ENCODE measurements at regions not wholly inside any gene's neighbourhood (a gene's known extent, or its start where the extent isn't known, plus 50 kb on each side); places are given as distances from the start of the nearest gene placed in this dataset.
"Not testable (repeated sequence)": the region's sequence is repeated elsewhere in the genome, so short reads cannot be mapped to it uniquely, and the experiment has no call there.

GRCh38 chr17:22253007-22253406, 560.7 kb downstream of the KCNJ18 start:
- no peak for DNase-seq (ENCODE audit: low read depth in 2 of 2)

DNA sequence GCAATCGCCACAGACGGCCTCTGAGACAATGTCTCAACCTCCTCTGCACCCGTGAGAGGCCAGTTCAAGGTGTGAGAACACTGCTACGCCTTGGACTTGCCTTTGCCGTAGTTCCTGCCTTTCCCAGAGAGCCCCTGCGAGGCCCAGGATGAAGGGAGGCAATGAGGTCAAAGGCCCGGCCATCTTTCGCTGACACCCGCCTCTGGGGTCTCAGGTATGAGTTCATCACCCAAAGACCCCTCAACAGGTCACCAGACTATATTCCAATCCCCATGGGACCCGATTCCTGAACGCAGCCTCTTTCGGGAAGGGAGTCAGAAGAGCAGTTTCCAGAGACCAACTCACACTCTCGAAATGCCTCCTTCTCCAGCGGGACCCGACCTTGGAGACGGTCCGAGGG, 573.5 kb downstream of the KCNJ18 start:
- no peak for DNase-seq (ENCODE audit: low read depth in 2 of 2)

DNA sequence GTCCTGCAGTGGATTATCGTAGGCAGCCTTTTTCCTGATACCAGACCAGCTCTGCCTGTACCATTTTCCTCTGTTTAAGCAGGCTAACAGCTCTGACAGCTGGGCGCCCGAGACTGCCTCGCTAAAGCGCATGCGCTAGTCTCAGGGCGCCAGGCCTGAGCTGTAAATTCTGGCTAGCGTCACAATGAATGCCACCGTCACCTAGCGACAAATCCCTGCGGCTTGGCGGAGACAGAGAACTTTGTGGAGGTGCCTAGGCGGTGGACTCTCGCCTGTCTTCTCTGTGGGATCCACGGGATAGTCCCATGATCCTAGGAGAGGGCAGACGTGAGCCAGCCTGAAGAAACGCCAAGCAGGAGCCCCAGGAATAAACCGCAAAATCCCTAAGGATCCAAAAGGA, 573.9 kb downstream of the KCNJ18 start:
- no peak for DNase-seq (ENCODE audit: low read depth in 2 of 2)

DNA sequence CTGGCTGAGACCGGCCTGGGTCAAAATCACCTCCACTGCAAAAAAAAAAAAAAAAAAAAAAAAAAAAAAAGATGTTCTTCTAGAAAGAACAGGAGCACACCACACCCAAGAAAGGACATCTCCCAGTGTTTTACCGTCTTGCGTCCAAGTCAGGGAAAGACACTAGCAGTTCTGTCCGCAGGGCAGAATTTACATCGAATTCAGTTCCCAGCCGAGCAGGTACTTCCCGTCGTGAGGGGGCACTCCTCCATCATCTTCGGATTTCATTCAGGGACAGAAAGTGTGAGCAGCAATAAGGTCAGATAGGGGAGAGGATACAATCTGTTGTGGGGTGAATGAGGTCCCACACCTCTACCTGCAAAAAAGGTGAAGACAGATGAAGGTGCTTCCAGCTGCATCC, 574.7 kb downstream of the KCNJ18 start:
- DNase-seq (ENCODE audit: low read depth in 2 of 2): no peak

GRCh38 chr17:22268214-22268911, 576.0 kb downstream of the KCNJ18 start:
- no peak for DNase-seq (ENCODE audit: low read depth in 2 of 2)

DNA sequence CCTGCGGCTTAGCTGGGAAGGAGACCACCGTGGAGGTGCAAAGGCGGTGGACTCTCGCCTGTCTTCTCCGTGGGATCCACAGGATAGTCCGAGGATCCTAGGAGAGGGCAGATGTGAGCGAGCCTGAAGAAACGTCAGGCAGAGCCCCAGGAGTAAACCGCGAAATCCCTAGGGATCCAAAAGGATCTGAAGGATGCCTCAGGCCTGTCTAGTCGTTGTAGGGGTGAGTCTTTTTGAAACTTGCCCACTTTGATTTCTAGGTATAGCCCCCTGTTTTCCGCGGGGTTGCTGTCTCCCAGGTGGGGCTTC, 576.5 kb downstream of the KCNJ18 start:
- no peak for DNase-seq (ENCODE audit: low read depth in 2 of 2)

DNA sequence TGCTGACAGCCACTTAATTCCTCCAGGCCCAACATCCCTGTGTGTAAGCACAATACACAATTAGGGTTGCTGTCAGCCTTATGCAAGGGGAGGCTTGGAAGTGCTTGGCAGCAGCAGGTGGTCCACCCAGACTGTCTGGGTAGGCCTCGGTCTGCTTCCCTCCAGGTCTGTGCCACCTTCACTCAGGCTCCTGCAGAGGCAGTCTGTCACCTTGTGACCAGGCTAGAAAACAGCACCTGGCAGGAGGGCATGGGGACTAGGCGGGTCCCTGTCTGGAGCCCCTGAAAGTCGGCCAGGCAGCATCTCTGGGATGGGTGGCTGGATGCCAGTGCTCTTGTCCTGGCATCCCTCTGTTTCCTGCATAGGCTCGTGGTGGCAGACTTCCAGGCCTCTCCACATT, 578.1 kb downstream of the KCNJ18 start:
- no peak for DNase-seq (ENCODE audit: low read depth in 2 of 2)

DNA sequence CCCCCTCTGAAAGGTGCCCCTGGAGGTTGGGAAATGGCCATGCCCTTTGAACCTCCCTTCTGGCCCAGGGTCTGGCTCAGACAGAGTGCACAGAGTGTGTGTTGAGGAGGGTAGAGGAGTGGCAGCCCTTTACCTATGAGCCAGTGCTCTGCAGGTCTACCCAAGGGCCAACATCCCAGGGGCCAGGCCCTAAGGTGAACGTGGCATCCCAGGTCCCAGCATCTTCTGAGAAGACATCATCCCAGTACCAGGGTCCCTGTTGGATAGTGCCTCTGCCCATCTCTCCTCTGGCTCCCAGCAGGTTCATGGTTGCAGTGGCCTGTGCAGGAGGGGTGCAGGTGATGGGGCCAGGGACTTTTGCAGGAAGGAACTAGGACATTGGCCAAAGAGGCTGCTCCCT, 578.5 kb downstream of the KCNJ18 start:
- DNase-seq (ENCODE audit: low read depth in 2 of 2): not testable (repeated sequence)

- DNase-seq (ENCODE audit: low read depth in 2 of 2): no peak
These were observed 580.2 kb downstream of the KCNJ18 start for GRCh38 chr17:22272363-22273146.

- DNase-seq (ENCODE audit: low read depth in 2 of 2): no peak
These were observed 581.0 kb downstream of the KCNJ18 start for GRCh38 chr17:22273308-22273707.

GRCh38 chr17:22277595-22277994, 585.3 kb downstream of the KCNJ18 start:
- no peak for DNase-seq (ENCODE audit: low read depth in 2 of 2)

GRCh38 chr17:22278302-22279275, 586.3 kb downstream of the KCNJ18 start:
- DNase-seq (ENCODE audit: low read depth in 2 of 2): no peak

DNA sequence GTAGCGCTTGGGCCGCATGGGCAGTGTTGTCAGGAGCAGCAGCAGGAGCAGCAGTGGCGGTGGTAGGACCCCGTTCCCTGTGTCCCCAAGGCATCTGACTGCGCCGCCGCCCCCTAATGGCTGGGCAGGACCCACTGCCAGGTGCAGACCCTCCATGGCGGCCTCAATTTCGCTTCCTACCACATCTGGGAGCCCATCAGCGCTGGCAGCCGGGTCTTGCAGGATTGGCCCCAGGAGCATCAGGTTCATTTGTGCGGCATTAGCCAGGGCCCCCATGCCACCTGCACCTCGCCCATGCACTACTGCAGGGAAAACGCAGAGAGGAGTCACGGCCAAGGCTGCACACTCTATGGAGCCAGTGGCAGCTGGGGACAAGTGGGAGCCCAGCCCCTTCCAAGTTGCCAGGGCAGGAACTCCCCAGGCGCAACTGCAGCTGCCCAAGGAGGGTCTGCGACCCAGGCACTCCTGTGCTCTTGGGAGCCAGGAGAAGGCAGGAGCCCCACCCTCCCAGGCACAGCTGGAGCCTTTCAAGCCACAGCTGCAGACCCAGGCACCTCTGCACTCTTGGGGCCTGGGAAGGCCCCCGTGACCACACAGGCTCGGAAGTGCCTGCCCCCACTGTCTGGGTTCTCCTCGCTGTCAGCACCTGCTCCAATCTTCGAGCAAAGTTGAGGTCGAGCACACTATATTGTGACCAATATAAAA, 594.2 kb downstream of the KCNJ18 start:
- no peak for DNase-seq (ENCODE audit: low read depth in 2 of 2)

DNA sequence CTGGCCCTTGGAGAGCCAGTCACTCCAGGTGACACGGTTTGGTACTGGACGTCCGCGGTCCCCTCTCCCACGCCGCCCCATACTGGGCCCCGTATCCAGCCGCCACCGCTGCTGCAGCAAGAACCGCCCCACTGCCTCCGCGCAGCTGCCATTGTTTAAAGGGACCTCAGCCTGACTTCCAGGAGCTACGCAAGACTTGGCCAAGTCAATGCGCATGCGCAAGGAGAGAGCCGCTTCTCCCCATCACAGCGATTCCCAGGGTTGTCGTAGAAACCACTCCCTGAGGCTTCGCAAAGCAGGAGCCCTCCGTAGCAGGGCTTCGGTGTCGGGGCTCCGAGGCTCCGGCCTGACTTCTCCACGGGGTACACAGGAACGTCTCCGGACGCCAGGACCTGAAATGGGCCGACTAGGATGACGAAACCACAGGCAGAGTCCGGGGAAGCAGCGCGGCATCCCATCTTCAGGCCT, 606.2 kb downstream of the KCNJ18 start:
- not testable (repeated sequence) for DNase-seq (ENCODE audit: low read depth in 2 of 2)

- no peak for DNase-seq (ENCODE audit: low read depth in 2 of 2)
These were observed 607.9 kb downstream of the KCNJ18 start for GRCh38 chr17:22300177-22300576.

DNA sequence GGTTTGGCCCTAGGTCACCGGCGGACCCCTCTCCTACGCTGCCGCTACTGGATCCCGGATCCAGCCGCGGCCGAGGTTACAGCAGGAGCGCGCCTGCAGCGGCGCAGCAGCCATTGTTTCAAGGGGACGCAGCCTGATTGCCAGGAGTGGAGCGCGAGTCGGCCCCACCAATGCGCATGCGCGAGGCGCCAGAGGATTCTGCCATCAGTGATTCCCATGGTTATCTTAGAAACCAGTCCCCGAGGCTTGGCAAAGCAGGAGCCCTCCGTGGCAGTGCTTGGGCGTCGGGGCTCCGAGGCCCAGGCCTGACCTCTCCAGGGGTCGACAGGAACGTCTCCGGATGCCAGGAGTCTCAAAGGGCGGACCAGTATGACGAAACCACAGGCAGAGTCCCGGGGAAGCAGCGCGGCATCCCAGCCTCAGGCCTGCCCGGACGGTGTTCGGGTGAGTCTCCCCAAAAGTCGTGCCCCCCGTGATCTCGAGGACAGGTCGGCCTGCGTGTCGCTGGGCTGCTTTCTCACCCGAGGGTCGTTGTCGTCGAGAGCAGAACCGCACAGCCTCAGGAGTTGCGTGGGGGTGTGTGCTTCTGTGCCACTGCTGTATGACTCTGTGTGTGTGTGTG, 608.5 kb downstream of the KCNJ18 start:
- no peak for DNase-seq (ENCODE audit: low read depth in 2 of 2)

DNA sequence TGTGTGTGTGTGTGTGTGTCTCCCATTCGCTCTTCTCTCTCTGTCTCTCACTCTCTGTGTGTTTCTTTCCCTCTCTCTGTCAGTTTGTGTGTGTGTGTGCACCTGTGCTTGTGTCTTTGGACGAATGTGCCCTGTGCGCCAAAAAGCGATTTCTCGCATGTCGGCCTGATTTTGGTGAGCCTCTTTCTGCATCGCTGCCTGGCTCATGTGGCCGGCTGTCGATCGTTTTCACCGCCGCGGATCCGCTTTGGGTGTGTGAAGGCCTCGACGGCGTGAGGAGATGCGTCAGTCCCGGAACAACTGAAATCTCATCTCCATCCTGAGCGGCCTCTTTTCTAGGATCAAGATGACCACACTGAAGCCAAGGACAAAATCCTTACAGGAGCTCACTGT, 609.0 kb downstream of the KCNJ18 start:
- DNase-seq (ENCODE audit: low read depth in 2 of 2): no peak

- no peak for DNase-seq (ENCODE audit: low read depth in 2 of 2)
These were observed 610.8 kb downstream of the KCNJ18 start for GRCh38 chr17:22303096-22303495.

DNA sequence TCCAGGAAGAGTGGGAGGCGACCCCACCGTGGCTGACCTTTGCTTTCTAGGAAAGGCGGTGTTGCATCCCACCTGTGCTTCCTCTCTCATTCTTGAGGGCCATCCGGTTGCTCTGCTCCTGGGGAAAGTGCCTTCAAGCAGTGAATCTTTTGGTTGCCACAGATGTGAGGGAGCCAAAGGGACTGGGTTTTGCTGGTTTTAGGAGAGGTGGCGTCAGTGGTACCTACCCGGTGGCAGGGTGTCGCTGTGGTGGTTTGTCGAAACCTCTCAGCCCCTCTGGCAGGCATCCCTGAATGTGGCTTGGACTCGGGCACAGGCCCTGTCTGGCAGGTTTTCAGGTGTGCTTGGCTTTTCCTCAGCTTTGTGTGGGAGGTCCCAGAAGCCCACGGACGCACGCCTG, 611.5 kb downstream of the KCNJ18 start:
- no peak for DNase-seq (ENCODE audit: low read depth in 2 of 2)

DNA sequence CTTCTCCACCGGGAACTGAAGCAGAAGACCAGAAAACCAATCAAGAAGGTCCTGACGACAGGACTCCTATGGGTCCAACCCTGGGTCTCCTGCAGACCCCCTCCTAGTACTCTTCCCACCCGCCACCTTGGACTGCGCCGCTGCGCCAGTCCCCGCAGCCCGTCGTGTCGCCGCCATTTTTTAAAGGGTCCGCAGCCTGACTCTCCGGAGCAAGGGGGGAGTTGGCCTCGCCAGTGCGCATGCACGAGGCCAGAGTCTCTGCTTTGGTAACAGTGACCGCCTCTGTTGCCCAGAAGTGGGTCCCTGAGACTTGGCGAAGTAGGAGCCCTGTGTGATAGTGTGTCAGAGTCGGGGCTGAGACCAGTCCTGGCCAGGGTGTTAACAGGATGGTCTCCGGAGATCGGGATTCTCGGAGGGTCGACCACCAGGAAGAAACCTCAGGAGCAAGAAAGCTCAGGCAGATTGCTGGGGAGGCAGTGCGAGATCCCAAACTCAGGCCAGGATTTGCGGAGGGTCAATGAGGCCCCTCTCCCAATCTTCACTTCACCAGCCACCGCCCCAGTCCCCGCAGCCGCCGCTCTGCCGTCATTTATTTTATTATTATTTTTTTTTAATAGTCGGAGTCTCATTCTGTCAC, 612.5 kb downstream of the KCNJ18 start:
- no peak for DNase-seq (ENCODE audit: low read depth in 2 of 2)
